Adrenal gland (tissue), 5 donors: ENCODE measurements at regions not wholly inside any gene's neighbourhood (a gene's known extent, or its start where the extent isn't known, plus 50 kb on each side); places are given as distances from the start of the nearest gene placed in this dataset.

Source experiments
- POLR2A ChIP-seq, 2 donors: fragments of 450-650 bp; IDR thresholded peaks; one replicate each; pipeline ENCODE4 v1.6.1; 2017; ENCODE audit warnings: antibody characterized with exemption in 2 of 2, mild to moderate bottlenecking in 2 of 2, moderate library complexity in 1 of 2
- TF ChIP-seq, protein P1 (sequence below), 6 experiments: fragments of 450-650 bp in 4 of 6; fragments of 200-600 bp in 2 of 6; sonication (generic) in 1 of 6; IDR thresholded peaks; 1 replicate in 5 of 6; 2 replicates in 1 of 6; pipeline versions ENCODE4 v1.5.1 to v1.8.0; 2016 to 2021; ENCODE audit warnings: antibody characterized with exemption in 6 of 6, mild to moderate bottlenecking in 2 of 6, moderate library complexity in 1 of 6
- donor health status: DM: no; HTN: no; CAD: no.

DNA sequence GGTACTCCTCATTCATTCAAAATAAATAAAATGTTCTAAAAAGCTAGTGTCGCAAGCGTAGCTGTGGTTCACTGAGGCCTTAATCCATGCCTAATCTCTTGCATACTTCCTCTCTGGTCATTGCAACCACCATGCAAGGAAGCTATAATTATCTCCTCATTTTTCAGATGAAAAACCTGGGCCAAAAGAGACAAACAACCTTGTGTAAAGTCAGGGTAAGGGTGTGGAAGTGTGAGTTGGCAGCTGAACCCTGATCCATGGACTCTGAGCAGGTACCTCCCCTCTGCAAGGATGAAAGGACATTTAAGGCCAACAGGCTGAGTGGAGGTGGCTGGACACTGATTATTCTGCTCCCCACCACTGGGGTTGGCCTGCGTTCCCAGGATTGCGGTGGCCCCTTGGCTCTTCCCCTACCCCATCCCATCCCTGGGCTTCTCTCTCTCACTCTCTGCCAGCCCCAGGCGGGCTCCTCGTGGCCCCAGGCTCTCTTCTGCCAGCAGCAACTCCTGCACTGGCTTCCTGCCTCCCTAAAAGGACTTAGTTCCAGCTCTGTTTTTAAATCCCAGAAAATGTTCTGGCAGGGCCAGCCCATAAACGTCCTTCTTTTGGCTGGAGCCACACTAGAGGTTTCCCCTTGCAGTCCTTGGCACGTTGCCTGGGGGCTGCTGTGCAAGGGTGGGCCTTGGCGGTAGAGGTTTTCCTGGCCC, 72.0 kb upstream of the AFF3 start:
- TF ChIP-seq, protein P1, sequence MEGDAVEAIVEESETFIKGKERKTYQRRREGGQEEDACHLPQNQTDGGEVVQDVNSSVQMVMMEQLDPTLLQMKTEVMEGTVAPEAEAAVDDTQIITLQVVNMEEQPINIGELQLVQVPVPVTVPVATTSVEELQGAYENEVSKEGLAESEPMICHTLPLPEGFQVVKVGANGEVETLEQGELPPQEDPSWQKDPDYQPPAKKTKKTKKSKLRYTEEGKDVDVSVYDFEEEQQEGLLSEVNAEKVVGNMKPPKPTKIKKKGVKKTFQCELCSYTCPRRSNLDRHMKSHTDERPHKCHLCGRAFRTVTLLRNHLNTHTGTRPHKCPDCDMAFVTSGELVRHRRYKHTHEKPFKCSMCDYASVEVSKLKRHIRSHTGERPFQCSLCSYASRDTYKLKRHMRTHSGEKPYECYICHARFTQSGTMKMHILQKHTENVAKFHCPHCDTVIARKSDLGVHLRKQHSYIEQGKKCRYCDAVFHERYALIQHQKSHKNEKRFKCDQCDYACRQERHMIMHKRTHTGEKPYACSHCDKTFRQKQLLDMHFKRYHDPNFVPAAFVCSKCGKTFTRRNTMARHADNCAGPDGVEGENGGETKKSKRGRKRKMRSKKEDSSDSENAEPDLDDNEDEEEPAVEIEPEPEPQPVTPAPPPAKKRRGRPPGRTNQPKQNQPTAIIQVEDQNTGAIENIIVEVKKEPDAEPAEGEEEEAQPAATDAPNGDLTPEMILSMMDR (IDR thresholded peaks at IDR 0.05) = no peak
- TF ChIP-seq POLR2A (IDR thresholded peaks at IDR 0.05) = no peak
